Right lobe of liver (tissue), 4 donors: ENCODE measurements at regions not wholly inside any gene's neighbourhood (a gene's known extent, or its start where the extent isn't known, plus 50 kb on each side); places are given as distances from the start of the nearest gene placed in this dataset.

Source experiments
- CTCF ChIP-seq, 4 donors: fragments of 200-600 bp in 3 of 4; fragments of 450-650 bp in 1 of 4; IDR thresholded peaks; one replicate each; pipeline versions ENCODE4 v1.5.1 to v1.8.0; 2016 to 2022; ENCODE audit warnings: antibody characterized with exemption in 4 of 4, mild to moderate bottlenecking in 2 of 4
- POLR2A ChIP-seq: fragments of 450-650 bp; IDR thresholded peaks from one replicate; pipeline ENCODE4 v1.6.1; 2017; ENCODE audit warnings: antibody characterized with exemption, mild to moderate bottlenecking
- donor health status: DM: no; HTN: no; CAD: no.
- donor health status: DM: no; HTN: no; CAD: no.
- donor health status: DM: no; HTN: yes; CAD: no.

- no peak for TF ChIP-seq POLR2A
- no peak for TF ChIP-seq CTCF (IDR thresholded peaks at IDR 0.05)
Observed at GRCh38 chr2:221817878-221818277, 245.8 kb upstream of the EPHA4 start.
